GM18907 (cell line): ENCODE measurements at regions not wholly inside any gene's neighbourhood (a gene's known extent, or its start where the extent isn't known, plus 50 kb on each side); places are given as distances from the start of the nearest gene placed in this dataset.

Experiments
- ATAC-seq: cut with Tn5 transposase; IDR thresholded peaks from one replicate; pipeline ENCODE4 v1.9.1; 2021; ENCODE audit warnings: mild to moderate bottlenecking, moderate library complexity; ENCODE audit not compliant: unreplicated experiment

- no peak for ATAC-seq
Observed at GRCh38 chrX:6472652-6473342, 62.1 kb downstream of the VCX3A start.

GRCh38 chrX:6468706-6469105 is 66.2 kb downstream of the VCX3A start:
- ATAC-seq = no peak

- no peak for ATAC-seq
Observed at GRCh38 chrX:6465756-6466155, 69.2 kb downstream of the VCX3A start.

- no peak for ATAC-seq
Observed at GRCh38 chrX:6464726-6465125, 70.2 kb downstream of the VCX3A start.

GRCh38 chrX:6460893-6461490 is 73.9 kb downstream of the VCX3A start:
- no peak for ATAC-seq

- ATAC-seq = no peak
Observed at GRCh38 chrX:6456196-6456595, 78.7 kb downstream of the VCX3A start.

- no peak for ATAC-seq
Observed at GRCh38 chrX:6449946-6450345, 85.0 kb downstream of the VCX3A start.

- no peak for ATAC-seq
Observed at GRCh38 chrX:6448003-6448402, 86.9 kb downstream of the VCX3A start.

- ATAC-seq = no peak
Observed at GRCh38 chrX:6446582-6446981, 88.3 kb downstream of the VCX3A start.

- no peak for ATAC-seq
Observed at GRCh38 chrX:6440648-6441047, 94.3 kb downstream of the VCX3A start.

GRCh38 chrX:6432226-6432625 is 102.7 kb downstream of the VCX3A start:
- no peak for ATAC-seq

GRCh38 chrX:6407542-6407941 is 127.4 kb downstream of the VCX3A start:
- no peak for ATAC-seq

GRCh38 chrX:6386837-6387236 is 148.1 kb downstream of the VCX3A start:
- no peak for ATAC-seq

- no peak for ATAC-seq
Observed at GRCh38 chrX:6384921-6385320, 150.0 kb downstream of the VCX3A start.

- ATAC-seq = no peak
Observed at GRCh38 chrX:6384371-6384770, 150.5 kb downstream of the VCX3A start.

GRCh38 chrX:6383917-6384316 is 151.0 kb downstream of the VCX3A start:
- no peak for ATAC-seq

- ATAC-seq = no peak
Observed at GRCh38 chrX:6383488-6383887, 151.4 kb downstream of the VCX3A start.

- ATAC-seq = no peak
Observed at GRCh38 chrX:6382284-6382683, 152.6 kb downstream of the VCX3A start.

GRCh38 chrX:6377103-6377764 is 148.6 kb upstream of the NLGN4X start:
- no peak for ATAC-seq

- no peak for ATAC-seq
Observed at GRCh38 chrX:6374556-6374955, 145.9 kb upstream of the NLGN4X start.

GRCh38 chrX:6372981-6373380 is 144.3 kb upstream of the NLGN4X start:
- no peak for ATAC-seq

- ATAC-seq = no peak
Observed at GRCh38 chrX:6371353-6371752, 142.7 kb upstream of the NLGN4X start.
